ENCODE measurements at regions not wholly inside any gene's neighbourhood (a gene's known extent, or its start where the extent isn't known, plus 50 kb on each side); places are given as distances from the start of the nearest gene placed in this dataset.
"Not testable (repeated sequence)": the region's sequence is repeated elsewhere in the genome, so short reads cannot be mapped to it uniquely, and the experiment has no call there.

DNA sequence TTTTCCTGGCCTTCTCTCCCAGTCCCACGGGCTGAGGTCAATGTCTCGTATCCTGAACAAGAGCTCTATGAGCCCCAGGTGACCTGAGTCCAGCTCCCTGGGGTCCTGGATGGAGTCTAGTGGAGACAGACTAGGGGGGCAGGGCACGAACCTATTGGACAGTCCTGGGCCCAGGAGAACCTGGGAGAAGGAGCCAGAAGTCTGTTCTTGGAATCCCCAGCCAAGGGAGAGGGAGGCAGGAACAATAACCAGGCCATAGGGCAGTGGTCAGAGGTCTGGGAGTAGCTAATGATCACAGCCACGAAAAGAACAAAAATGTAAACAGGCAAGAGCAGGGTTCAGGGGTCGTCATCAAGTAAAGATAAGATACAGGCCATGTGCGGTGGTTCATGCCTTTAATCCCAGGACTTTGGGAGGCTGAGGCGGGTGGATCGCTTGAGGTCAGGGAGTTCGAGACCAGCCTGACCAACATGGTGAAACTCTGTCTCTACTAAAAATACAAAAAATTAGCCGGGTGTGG lies 60.8 kb downstream of the COPRS start:
- no peak for DNase-seq

DNA sequence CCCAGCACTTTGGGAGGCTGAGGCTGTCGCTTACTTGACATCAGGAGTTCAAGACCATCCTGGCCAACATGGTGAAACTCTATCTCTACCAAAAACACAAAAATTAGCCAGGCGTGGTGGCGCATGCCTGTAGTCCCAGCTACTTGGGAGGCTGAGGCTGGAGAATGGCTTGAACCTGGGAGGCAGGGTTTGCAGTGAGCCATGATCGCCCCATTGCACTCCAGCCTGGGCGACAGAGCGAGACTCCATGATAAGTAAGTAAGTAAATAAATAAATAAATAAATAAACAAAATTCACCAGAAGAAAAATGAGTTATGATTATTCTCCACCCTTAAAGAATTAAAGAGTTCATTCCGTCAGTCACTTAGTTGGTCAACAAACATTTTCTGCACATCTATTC lies 63.1 kb downstream of the COPRS start:
- not testable (repeated sequence) for DNase-seq

DNA sequence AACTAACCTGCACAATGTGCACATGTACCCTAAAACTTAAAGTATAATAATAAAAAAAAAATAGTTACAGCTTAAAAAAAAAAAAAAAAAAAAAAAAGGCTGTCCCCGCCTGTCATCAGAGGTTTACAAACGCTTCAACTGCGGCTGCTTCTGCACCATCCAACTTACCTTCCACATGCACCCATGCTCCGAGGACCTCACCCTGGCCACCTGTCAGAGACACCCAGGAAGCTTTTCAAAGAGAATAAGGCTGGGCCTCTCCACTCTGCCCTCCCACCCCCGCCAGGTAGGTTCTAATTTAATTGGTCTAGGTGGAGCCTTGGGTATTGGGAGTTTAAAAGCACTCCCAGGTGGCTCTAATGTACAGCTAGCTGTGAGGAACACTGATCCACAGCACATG lies 64.9 kb downstream of the COPRS start:
- no peak for DNase-seq

DNA sequence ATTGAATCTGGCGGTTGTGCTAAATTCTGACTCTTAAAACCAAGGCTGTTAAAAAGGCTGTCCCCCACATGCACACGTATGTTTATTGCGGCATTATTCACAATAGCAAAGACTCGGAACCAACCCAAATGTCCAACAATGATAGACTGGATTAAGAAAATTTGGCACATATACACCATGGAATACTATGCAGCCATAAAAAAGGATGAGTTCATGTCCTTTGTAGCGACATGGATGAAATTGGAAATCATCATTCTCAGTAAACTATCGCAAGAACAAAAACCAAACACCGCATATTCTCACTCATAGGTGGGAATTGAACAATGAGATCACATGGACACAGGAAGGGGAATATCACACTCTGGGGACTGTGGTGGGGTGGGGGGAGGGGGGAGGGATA lies 65.4 kb downstream of the COPRS start:
- not testable (repeated sequence) for DNase-seq

DNA sequence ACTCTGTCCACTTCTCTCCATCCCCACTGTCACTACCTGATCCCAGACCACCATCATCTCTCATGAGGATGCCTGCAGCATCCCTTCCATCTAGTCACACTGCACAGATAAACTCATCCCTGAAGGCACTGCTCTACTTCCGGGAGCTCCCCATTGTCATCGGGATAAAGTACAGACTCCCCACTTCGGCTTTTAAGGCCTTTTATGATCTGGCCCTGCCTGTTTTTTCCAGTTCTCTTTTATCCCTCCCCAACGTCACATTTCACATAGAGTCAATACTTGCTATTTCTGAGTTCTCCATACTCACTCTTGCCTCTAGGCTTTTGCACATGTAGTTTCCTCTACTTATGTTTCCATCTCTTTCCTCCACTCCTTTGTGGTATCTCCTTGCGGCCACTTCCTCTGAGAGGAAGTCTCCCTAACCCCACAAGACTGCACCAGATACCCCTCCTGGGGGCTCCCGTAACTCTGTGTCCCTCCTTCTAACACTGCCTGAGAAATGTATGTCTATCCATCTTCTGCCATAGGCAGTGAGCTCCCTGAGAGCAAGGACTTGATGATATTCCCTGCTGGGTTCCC lies 66.9 kb downstream of the COPRS start:
- DNase-seq: no peak

DNA sequence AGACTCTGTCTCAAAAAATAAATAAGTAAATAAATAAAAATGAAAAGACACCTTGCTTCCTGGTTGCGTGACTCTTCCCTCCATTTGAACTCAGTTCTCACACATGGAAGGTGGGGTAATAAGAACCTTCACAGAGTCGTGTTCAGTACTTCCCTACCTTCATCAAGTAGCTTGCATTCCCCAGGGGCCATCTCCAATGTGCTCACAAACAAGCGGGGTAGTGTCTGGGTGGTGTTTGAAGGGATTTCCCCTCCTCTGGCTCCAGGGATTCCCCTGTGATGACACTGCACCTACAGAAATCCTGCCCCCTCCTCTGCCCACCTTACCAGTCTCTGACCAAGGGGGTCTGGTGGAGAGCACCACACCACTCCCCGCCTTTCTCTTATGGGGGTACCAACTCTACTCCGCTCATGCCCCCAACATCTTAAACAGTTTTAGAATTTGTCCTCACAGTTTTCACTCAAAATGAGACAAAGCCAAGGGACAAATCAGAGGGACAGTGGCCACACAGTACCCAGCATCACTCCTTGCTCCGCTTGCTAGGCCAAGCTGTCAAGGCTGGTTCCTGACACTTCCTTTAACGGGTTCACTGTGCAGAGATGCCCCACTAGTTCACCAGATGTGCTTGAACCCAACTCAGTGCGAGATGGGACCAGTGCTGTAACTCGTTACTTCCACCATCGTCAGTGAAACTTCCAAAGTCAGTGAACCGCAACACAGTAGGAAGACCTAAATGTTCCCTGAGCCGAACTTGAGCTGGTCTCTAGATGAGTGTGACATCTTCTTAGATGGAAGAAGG lies 69.1 kb downstream of the COPRS start:
- no peak for DNase-seq

DNA sequence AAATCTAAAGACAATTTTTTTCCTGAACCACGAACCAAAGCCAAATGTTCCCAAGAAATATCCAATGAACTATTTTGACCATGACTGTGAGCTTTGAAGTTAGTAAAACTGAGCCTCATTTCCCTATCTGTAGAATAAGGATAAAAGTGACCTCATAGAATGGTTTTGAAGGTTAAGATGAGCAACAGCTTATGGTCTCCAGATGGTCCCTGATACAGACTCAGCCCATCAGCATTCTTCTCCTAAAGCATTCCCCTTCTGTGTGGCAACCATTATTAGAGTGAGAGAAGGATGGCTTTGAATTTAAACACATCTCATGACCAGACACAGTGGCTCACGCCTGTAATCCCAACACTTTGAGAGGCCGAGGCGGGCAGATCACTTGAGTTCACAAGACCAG lies 70.1 kb downstream of the COPRS start:
- no peak for DNase-seq

DNA sequence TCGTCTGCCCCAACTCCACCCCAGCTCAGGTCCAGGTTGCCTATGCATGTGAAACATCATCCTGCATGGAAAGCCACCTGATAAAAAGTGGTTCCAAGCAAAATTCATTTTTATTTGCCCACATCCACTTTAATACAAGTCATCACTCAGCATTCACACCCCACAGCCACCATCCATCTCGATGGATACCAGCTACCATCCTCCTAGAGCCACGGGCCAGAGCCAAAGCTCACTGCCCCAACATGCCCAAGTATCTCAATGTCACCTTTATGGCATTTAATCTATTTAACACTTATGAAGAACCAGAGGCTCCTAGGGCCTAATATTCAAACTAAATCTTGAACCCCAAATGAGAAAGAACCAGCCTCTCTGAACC lies 70.5 kb downstream of the COPRS start:
- no peak for DNase-seq

DNA sequence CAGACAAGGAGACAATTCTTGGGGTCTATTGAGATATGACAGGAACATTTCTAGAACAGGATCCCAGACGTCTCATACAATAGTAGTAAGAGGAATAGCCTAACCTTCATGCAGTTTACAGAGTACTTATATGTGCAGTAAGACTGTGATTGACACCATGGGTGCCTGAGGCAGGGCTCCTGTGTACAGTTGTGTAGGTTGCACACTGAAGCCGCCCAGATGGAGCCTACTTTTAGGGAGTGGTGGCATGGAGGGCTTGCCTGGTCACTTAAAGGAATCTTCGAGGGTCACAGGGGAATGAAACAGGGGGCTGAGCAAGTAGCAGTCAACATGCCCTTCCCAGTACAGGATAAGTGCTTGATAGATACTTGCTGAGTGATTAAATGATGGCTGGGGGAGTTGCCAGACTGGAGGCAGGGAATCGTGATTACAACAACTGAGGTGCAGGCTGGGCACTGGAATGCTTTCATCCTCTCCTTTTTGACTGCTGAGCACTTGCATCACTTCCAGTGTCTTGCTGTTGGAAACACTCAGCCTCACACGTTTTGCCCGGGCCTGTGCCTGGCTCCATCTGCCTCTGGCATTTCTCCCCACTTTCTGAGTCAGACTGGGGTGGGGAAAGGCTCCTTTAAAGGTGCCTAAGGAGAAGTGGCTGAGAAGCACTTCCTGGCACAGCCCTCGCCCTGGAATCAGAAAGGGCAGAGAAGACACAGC lies 71.0 kb downstream of the COPRS start:
- no peak for DNase-seq

DNA sequence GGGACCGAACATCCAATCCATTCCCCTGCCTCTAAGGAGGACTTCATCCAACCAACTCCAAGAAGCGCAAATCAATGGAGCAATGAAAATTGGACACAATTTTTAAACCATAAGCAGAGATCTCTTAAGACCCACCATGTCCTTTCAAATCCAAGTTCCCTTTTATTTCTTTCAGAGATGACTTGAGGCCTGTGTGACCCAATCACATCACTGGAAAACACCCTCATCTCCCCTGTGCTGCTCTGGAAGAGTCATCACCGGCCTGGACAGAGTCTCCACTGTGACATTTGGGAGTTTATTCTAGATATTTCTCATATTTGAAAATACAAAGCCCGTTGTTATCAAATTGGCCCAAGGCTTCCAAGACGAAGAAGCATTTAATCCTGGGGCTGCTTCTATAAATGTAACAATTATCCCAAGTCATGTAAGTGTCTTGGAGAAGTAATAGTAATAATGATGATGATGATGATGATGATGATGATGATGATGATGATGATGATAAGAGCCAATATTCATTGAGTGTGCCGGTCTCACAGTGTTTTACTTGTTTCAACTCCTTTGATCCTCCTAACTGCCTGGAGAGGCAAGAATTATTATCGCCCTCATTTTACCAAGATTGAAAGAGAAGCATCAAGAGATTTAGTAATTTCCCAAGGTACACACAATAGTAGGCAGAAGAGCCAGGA lies 72.1 kb downstream of the COPRS start:
- DNase-seq: no peak

DNA sequence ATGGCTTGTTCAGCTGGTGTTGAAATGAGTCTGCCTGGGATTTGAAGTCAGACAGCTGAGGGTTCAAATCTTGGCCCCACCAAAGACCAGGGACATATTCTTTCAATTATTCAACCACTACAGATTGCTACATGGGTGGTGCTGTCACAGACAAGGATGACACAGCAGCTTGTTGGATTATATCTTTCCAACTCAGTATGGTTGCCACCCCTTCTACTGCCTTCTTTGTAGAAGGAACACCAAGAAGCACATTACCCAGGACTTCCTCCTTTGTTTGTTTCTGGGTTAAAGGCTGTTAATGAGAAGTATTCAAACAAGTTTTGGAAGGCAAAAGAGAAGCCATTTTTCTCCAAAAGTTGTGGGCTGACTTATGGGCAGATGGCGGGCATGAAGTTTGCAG lies 78.6 kb downstream of the COPRS start:
- DNase-seq: no peak

DNA sequence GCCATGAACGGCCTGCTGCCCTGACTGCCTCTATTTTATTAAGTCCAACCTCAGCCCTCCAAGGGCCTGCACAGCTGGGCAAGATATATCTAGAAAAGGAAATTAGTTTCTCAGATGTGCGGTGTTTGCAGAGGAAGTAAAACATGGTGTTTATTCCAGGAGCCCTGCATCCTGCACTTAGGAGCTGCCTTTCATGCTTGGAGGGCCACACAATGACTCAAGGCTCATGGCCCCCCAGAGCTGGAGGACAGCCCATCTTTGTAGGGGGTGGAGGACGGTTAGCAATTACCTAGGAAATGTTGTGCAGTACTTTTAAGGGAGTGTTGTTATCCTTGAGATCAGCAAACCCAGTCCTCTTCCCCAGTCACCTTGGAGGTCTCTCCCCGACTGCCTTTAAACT lies 80.5 kb downstream of the COPRS start:
- DNase-seq: no peak

DNA sequence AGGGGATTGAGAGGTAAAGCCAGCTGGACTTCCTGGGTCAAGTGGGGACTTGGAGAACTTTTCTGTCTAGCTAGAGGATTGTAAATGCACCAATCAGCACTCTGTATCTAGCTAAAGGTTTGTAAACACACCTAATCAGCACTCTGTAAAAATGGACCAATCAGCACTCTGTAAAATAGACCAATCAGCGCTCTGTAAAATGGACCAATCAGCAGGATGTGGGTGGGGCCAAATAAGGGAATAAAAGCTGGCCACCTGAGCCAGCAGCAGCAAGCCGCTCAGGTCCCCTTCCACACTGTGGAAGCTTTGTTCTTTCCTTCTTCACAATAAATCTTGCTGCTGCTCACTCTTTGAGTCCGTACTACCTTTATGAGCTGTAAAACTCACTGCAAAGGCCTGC lies 87.7 kb downstream of the COPRS start:
- not testable (repeated sequence) for DNase-seq

DNA sequence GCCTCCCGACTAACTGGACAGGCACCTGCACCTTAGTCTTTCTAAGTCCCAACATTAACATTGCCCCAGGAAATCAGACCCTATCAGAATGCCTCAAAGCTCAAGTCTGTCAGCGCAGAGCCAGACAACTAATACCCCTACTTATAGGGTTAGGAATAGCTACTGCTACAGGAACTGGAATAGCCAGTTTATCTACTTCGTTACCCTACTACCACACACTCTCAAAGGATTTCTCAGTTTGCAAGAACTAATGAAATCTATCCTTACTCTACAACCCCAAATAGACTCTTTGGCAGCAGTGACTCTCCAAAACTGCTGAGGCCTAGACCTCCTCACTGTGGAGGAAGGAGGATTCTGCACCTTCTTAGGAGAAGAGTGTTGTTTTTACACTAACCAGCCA lies 88.5 kb downstream of the COPRS start:
- DNase-seq: not testable (repeated sequence)

DNA sequence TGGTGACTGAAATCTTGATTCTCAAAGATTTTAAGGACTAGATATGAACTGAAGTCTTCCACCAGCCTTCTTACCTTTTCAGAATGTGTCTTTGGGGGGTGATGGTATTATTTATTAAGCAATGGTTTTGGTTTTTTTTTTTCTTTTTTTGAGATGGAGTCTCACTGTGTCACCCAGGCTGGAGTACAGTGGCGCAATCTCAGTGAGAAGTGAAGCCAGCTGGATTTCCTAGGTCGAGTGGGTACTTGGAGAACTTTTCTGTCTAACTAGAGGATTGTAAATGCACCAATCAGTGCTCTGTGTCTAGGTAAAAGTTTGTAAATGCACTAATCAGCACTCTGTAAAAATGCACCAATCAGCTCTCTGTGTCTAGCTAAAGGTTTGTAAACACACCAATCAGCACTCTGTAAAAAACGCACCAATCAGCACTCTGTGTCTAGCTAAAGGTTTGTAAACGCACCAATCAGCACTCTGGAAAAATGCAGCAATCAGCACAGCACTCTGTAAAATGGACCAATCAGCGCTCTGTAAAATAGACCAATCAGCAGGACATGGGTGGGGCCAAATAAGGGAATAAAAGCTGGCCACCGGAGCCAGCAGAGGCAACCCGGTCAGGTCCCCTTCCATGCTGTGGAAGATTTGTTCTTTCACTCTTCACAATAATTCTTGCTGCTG lies 97.1 kb downstream of the COPRS start:
- not testable (repeated sequence) for DNase-seq

DNA sequence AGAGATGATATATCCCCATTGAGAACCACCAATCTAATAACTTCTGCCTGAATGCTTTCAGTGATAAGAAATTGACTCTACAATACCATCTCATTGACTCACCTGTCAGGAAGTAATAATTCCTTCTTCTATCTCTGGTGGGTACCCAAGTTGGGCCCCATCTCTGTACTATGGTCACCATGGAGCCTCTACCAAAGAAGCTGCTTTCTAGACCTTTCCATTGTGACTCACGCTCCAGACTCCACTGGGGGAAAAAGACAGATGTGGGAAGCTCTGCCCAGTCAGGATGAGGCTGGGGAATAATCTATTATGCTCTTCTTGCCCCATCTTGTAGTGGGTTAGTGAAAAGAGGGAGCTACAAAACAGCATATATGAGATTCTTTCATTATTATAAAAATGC lies 100.4 kb downstream of the COPRS start:
- DNase-seq: no peak

DNA sequence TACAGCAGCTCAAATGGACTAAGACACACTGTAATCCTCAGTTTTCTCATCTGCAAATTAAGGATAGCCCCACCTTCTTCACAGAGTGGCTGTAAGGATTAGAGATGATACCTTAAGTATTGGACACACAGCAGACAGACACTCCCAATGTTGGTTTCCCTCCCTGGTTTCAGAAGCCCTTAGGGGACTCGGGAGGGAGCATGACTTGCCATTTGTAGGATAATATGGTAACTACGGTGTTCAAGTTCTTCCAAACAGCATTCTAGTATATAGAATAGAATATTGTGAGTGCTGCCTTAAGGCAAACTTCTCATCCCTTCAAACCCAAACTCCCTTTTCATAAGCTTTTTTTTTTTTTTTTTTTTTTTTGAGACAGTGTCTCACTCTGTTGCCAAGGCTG lies 101.9 kb downstream of the COPRS start:
- DNase-seq: no peak

DNA sequence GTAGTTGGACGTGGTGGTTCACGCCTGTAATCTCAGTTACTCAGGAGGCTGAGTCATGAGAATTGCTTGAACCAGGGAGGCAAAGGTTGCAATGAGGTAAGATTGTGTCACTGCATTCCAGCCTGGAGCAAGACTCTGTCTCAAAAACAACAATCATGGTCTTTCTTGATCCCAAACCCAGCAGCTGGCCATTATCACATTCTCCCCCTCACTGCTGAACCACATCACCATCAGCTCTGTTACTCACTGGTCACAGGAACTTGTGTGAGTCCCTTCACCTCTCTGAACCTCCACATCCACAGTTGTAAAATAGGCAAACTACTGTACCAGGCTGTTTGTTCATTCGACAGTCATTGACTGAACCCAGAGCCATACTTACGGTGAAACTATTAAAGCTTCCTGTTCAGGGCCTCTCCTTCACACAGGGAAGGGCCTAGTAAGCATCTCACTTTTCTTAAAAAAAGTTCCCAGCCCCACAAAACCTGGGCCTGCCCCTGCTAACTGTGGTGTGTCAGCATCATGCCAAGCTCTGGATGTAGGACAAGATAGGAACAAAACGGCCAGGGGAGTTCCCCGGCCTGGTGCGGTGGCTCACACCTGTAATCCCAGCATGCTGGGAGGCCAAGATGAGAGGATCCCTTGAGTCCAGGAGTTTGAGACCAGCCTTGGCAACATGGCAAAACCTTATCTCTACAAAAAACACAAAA lies 104.7 kb downstream of the COPRS start:
- DNase-seq: no peak

DNA sequence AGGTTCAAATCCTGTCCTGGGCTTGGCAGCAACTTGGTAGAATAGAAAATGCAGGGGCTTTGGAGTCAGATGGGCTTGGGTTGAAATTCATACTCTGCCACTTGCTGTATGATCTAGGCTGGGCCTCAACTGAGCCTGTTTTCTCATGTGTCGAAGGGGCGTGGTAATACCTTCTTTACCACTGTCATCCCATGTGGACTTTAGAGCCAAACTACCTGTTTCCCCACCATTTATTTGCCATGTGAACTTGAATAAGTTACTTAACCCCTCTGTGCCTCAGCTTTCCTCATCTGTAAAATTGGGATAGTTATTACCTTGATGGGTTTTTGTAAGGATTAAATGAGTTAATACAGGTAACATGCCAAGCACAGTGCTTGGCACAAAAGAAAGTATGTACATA lies 106.0 kb downstream of the COPRS start:
- DNase-seq: no peak

DNA sequence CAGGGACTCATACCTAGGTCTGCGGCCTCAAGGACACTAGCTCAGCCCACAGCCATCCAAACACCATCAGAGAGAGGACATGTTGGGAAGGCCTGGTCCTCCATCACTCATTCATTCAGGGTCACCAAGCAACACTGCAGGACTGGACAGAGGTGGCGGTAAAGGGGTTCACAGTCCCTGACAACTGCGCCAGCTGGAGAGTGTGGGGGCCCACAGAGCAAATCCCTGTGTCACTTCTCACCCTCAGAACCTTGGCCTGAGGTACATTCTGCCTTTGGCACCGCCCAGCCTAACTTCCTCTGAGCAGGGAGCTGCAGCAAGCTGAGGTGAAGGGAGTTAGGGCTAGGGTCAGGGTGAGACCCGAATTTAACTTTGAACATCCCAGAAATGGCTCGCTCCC lies 106.5 kb downstream of the COPRS start:
- no peak for DNase-seq

DNA sequence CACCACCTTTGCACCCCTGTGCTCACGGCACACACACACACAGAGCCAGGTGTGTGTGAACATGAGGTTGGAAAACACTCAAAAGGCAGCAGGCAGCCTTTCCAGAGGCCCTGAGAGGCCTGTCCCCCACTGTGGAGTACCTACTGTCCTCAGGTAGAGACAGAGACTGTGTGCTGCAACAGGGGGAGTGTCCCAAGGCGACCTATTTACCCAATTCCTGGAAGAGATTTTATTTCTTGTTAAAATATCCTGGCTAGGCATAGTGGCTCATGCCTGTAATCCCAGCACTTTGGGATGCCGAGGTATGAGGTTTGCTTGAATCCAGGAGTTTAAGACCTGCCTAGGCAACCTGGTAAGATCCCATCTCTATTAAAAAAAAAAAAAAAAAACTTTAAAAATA lies 108.5 kb downstream of the COPRS start:
- no peak for DNase-seq
